DND-41 (cell line): ENCODE measurements at regions not wholly inside any gene's neighbourhood (a gene's known extent, or its start where the extent isn't known, plus 50 kb on each side); places are given as distances from the start of the nearest gene placed in this dataset.

ENCODE experiments used
- CTCF ChIP-seq: IDR thresholded peaks from 2 replicates; pipeline ENCODE4 v1.5.1; 2012; ENCODE audit warnings: borderline replicate concordance, low read length, moderate library complexity, mild to moderate bottlenecking; ENCODE audit not compliant: poor library complexity, severe bottlenecking; ENCODE audit errors: extremely low read depth
- EZH2 ChIP-seq: IDR thresholded peaks from 3 replicates; pipeline ENCODE4 v1.6.1; 2012; ENCODE audit warnings: borderline replicate concordance, low read depth, mild to moderate bottlenecking, moderate library complexity, low read length, inconsistent platforms; ENCODE audit not compliant: severe bottlenecking

GRCh38 chr12:68420225-68421010, 88.3 kb upstream of the MDM1 start:
- TF ChIP-seq CTCF = no peak
- TF ChIP-seq EZH2 = no peak
